Tibial nerve (tissue), 4 donors: ENCODE measurements at regions not wholly inside any gene's neighbourhood (a gene's known extent, or its start where the extent isn't known, plus 50 kb on each side); places are given as distances from the start of the nearest gene placed in this dataset.
"Not testable (repeated sequence)": the region's sequence is repeated elsewhere in the genome, so short reads cannot be mapped to it uniquely, and the experiment has no call there.

Experiments used
- DNase-seq, 2 donors: peaks; one replicate each; pipeline ENCODE4 v3.0.0-alpha.2; 2019; ENCODE audit warnings: low spot score in 2 of 2
- H3K27ac ChIP-seq, 4 donors: fragments of 200-600 bp; sonication (generic) in 3 of 4; one replicate each; pipeline ENCODE4 v1.5.1; 2017 to 2019; ENCODE audit warnings: mild to moderate bottlenecking in 1 of 4
- H3K27me3 ChIP-seq, 2 donors: fragments of 200-600 bp; sonication (generic) in 1 of 2; one replicate each; pipeline versions ENCODE4 v1.5.1 to v1.6.0; 2017 to 2019
- H3K36me3 ChIP-seq, 3 donors: fragments of 200-600 bp; sonication (generic); one replicate each; pipeline ENCODE4 v1.5.1; 2018 to 2019
- H3K4me1 ChIP-seq, 4 donors: fragments of 200-600 bp; sonication (generic) in 3 of 4; one replicate each; pipeline ENCODE4 v1.5.1; 2017 to 2019
- H3K4me3 ChIP-seq, 4 donors: fragments of 200-600 bp; sonication (generic) in 3 of 4; one replicate each; pipeline ENCODE4 v1.5.1; 2017 to 2019; ENCODE audit warnings: mild to moderate bottlenecking in 1 of 4, moderate library complexity in 1 of 4
- H3K9me3 ChIP-seq, 4 donors: fragments of 200-600 bp; sonication (generic) in 3 of 4; one replicate each; pipeline ENCODE4 v1.5.1; 2017 to 2019
- CTCF ChIP-seq, 5 experiments: fragments of 200-600 bp in 3 of 5; fragments of 450-650 bp in 2 of 5; sonication (generic) in 3 of 5; IDR thresholded peaks; one replicate each; pipeline ENCODE4 v1.5.1; 2016 to 2019; ENCODE audit warnings: antibody characterized with exemption in 5 of 5, mild to moderate bottlenecking in 3 of 5, moderate library complexity in 2 of 5
- EP300 ChIP-seq, 2 donors: sonication (generic); formaldehyde crosslinking; IDR thresholded peaks; one replicate each; pipeline ENCODE4 v1.6.1; 2017; ENCODE audit warnings: antibody characterized with exemption in 2 of 2, mild to moderate bottlenecking in 1 of 2
- POLR2A ChIP-seq, 2 donors: fragments of 450-650 bp; IDR thresholded peaks; one replicate each; pipeline ENCODE4 v1.6.1; 2017; ENCODE audit warnings: antibody characterized with exemption in 2 of 2, mild to moderate bottlenecking in 2 of 2, moderate library complexity in 2 of 2
- WGBS, 2 donors: methylation state at CpG; one replicate each; pipeline ENCODE4 v1.1.5; 2018; 5-methylcytosine and 5-hydroxymethylcytosine counted together

GRCh38 chr20:28562510-28562898, 2695.0 kb upstream of the DEFB115 start:
- H3K27ac ChIP-seq: no peak overlapping the region
- peaks cover 0 to 29% (median 13%) of the 10 kb centered on the region in 3 donors for H3K36me3 ChIP-seq
- TF ChIP-seq EP300 (IDR thresholded peaks at IDR 0.05) (no peak), POLR2A (IDR thresholded peaks at IDR 0.05) (no peak), CTCF (IDR thresholded peaks at IDR 0.05) (no peak)
- H3K4me1 ChIP-seq: no peaks in the 10 kb centered on the region
- no peak overlapping the region for H3K4me3 ChIP-seq
- DNase-seq: no peak
- no peaks in the 10 kb centered on the region for H3K27me3 ChIP-seq
- peaks cover 0 to 3% (median 0%) of the 10 kb centered on the region in 4 donors for H3K9me3 ChIP-seq
- WGBS, 2 donors: 54 to 58% methylated on average over 6 of the region's 6 CpGs

GRCh38 chr20:28562899-28563521, 2694.5 kb upstream of the DEFB115 start:
- H3K27me3 ChIP-seq, H3K9me3 ChIP-seq, H3K4me1 ChIP-seq, H3K4me3 ChIP-seq, DNase-seq, H3K27ac ChIP-seq: not testable (repeated sequence)
- 53 to 66% methylated on average over 6 of the region's 6 CpGs for WGBS, 2 donors
- peaks cover 0 to 29% (median 13%) of the 10 kb centered on the region in 3 donors for H3K36me3 ChIP-seq

GRCh38 chr20:28564024-28564423, 2693.4 kb upstream of the DEFB115 start:
- not testable (repeated sequence) for H3K4me1 ChIP-seq, H3K27me3 ChIP-seq, H3K27ac ChIP-seq, H3K4me3 ChIP-seq, DNase-seq, H3K9me3 ChIP-seq
- 70 to 71% methylated on average over 4 of the region's 4 CpGs for WGBS, 2 donors
- peaks cover 0 to 26% (median 13%) of the 10 kb centered on the region in 3 donors for H3K36me3 ChIP-seq

GRCh38 chr20:28564688-28565463, 2692.6 kb upstream of the DEFB115 start:
- WGBS, 2 donors: 48 to 52% methylated on average over 12 of the region's 12 CpGs

GRCh38 chr20:28575991-28576390, 2681.5 kb upstream of the DEFB115 start:
- WGBS, 2 donors: 57 to 73% methylated on average over 3 of the region's 3 CpGs

More at GRCh38 chr20:28564688-28565463, 2692.6 kb upstream of the DEFB115 start:
- peaks cover 0 to 22% (median 13%) of the 10 kb centered on the region in 3 donors for H3K36me3 ChIP-seq
- H3K4me1 ChIP-seq, H3K27ac ChIP-seq, H3K4me3 ChIP-seq, H3K9me3 ChIP-seq, DNase-seq, H3K27me3 ChIP-seq: not testable (repeated sequence)

GRCh38 chr20:28591680-28592079, 2665.8 kb upstream of the DEFB115 start:
- not testable (repeated sequence) for H3K4me1 ChIP-seq, H3K27me3 ChIP-seq, H3K9me3 ChIP-seq, H3K27ac ChIP-seq, H3K4me3 ChIP-seq, DNase-seq
- 74 to 84% methylated on average over 3 of the region's 3 CpGs for WGBS, 2 donors
- peaks cover 0 to 23% (median 0%) of the 10 kb centered on the region in 3 donors for H3K36me3 ChIP-seq

More at GRCh38 chr20:28575991-28576390, 2681.5 kb upstream of the DEFB115 start:
- Histone ChIP-seq H3K9me3 (peaks cover 0 to 15% (median 0%) of the 10 kb centered on the region in 4 donors), H3K36me3 (peaks cover 0 to 28% (median 0%) of the 10 kb centered on the region in 3 donors)
- H3K4me3 ChIP-seq, H3K27me3 ChIP-seq, DNase-seq, H3K4me1 ChIP-seq, H3K27ac ChIP-seq: not testable (repeated sequence)

GRCh38 chr20:28593383-28593782, 2664.1 kb upstream of the DEFB115 start:
- H3K9me3 ChIP-seq, H3K4me3 ChIP-seq, H3K27ac ChIP-seq, H3K36me3 ChIP-seq, H3K4me1 ChIP-seq, H3K27me3 ChIP-seq, DNase-seq: not testable (repeated sequence)
- 85 to 96% methylated on average over 4 of the region's 4 CpGs for WGBS, 2 donors

GRCh38 chr20:28594476-28594875, 2663.0 kb upstream of the DEFB115 start:
- WGBS, 2 donors: 77 to 87% methylated on average over 7 of the region's 7 CpGs
- DNase-seq, H3K36me3 ChIP-seq, H3K4me1 ChIP-seq, H3K4me3 ChIP-seq, H3K9me3 ChIP-seq, H3K27ac ChIP-seq, H3K27me3 ChIP-seq: not testable (repeated sequence)

GRCh38 chr20:28602006-28602402, 2655.5 kb upstream of the DEFB115 start:
- DNase-seq, H3K36me3 ChIP-seq, H3K9me3 ChIP-seq, H3K27me3 ChIP-seq: not testable (repeated sequence)
- WGBS, 2 donors: 2 to 30% methylated on average over 7 of the region's 7 CpGs
- peak overlapping the region in 3 of 4 donors; percentile 55 to 80 (median 76) for H3K27ac ChIP-seq
- H3K4me1 ChIP-seq: peaks cover 0 to 12% (median 0%) of the 10 kb centered on the region in 4 donors
- peak overlapping the region; percentile 22 to 69 (median 48) for H3K4me3 ChIP-seq
